GM12872 (cell line): ENCODE measurements at regions not wholly inside any gene's neighbourhood (a gene's known extent, or its start where the extent isn't known, plus 50 kb on each side); places are given as distances from the start of the nearest gene placed in this dataset.

Source experiments
- TF ChIP-seq, protein P1 (sequence below): IDR thresholded peaks from 3 replicates; pipeline ENCODE4 v1.5.1; 2011; ENCODE audit warnings: low read depth, mild to moderate bottlenecking, low read length, moderate library complexity; ENCODE audit not compliant: insufficient read depth

- TF ChIP-seq, protein P1, sequence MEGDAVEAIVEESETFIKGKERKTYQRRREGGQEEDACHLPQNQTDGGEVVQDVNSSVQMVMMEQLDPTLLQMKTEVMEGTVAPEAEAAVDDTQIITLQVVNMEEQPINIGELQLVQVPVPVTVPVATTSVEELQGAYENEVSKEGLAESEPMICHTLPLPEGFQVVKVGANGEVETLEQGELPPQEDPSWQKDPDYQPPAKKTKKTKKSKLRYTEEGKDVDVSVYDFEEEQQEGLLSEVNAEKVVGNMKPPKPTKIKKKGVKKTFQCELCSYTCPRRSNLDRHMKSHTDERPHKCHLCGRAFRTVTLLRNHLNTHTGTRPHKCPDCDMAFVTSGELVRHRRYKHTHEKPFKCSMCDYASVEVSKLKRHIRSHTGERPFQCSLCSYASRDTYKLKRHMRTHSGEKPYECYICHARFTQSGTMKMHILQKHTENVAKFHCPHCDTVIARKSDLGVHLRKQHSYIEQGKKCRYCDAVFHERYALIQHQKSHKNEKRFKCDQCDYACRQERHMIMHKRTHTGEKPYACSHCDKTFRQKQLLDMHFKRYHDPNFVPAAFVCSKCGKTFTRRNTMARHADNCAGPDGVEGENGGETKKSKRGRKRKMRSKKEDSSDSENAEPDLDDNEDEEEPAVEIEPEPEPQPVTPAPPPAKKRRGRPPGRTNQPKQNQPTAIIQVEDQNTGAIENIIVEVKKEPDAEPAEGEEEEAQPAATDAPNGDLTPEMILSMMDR, result no peak
Measured at GRCh38 chr1:219316066-219316465, 142.4 kb downstream of the LYPLAL1 start.

GRCh38 chr1:219313961-219314360, 140.3 kb downstream of the LYPLAL1 start:
- TF ChIP-seq, protein P1, result no peak

GRCh38 chr1:219312967-219313366, 139.3 kb downstream of the LYPLAL1 start:
- TF ChIP-seq, protein P1, result no peak

GRCh38 chr1:219310181-219310728, 136.6 kb downstream of the LYPLAL1 start:
- TF ChIP-seq, protein P1, result no peak

DNA sequence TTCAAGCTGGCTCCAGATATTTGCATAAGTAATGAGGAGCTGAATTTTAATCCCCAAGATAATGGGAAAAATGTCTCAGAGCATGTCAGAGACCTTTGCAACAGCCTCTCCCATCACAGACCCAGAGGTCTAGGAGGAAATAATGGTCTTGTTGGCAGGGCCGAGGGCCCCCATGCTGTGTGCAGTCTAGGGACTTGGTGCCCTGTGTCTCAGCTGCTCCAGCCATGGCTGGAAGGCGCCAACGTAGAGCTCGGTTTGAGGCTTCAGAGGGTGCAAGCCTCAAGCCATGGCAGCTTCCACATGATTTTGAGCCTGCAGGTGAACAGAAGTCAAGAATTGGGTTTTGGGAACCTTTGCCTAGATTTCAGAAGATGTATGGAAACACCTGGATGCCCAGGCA, 134.7 kb downstream of the LYPLAL1 start:
- TF ChIP-seq, protein P1, result no peak

DNA sequence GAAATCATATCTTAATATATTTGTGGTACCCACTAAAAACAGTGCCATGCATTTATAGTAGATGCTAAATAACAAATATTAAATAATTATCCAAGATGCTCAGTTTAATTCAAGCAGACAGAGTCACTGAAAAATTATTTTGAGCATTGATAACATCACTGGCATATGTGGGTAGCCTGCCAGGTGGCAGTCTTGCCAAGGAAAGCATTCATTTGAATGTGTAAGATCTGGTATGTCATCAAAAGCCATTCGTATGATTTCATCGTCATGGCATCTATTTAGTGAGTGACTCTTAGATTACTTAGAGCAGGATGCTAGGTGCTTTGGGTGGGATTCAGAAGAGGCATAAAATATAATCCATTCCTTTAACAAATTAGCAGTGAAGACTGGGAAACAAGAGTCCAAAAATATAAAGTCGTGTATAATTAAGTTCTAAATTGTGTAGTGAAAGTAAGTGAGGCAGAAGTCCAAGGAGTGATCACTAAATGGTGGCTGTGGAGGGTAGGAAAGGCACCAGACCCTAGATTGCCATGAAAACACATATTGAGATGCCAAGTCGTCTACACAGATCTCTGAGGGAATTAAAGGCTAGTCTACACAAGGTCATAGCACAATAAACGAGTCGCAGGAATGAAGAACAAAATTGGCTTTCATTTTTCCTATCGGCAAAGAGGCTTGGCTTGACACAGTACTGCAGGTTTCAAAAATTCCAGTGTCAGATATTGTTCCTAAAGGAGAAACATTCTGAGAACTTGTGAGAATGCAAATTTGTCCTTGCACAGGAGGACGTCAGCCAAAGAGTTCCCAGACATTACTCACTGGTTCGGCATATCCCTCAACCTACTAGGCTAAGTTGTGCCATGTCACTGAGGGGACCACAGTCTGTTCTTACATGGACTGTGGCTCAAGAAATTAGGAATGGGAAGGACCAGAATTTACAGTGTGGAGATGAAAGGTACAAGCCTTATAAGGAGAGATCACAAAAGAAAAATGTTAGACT, 130.8 kb downstream of the LYPLAL1 start:
- TF ChIP-seq, protein P1, result no peak

DNA sequence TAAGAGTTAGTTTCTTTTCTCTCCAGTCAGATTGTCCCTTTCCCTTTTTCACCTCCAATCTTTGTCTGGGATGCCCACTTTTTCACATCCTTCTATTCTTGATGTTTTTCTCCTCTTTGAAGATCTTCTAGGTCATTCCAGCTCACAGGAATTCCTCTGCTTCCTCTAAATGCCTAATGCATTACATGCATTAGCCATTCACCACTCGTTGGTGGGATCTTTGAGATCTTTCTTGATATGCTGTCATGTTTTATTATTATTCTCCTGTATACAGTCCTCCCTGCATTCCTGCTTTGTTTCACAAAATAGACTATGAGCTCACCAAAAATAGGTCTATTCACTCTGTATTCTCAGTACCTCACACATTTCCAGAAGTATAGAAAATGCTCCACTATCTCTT, 129.0 kb downstream of the LYPLAL1 start:
- TF ChIP-seq, protein P1, result no peak
